Lower leg skin (tissue), 3 donors: ENCODE measurements at regions not wholly inside any gene's neighbourhood (a gene's known extent, or its start where the extent isn't known, plus 50 kb on each side); places are given as distances from the start of the nearest gene placed in this dataset.

Experiments used
- CTCF ChIP-seq, 3 donors: fragments of 450-650 bp; IDR thresholded peaks; one replicate each; pipeline ENCODE4 v1.5.1; 2016; ENCODE audit warnings: antibody characterized with exemption in 3 of 3, mild to moderate bottlenecking in 3 of 3, moderate library complexity in 2 of 3
- POLR2A ChIP-seq, 2 donors: fragments of 450-650 bp; IDR thresholded peaks; one replicate each; pipeline ENCODE4 v1.6.1; 2016 to 2017; ENCODE audit warnings: antibody characterized with exemption in 2 of 2, mild to moderate bottlenecking in 1 of 2, moderate library complexity in 1 of 2

GRCh38 chr13:30560212-30560611 is 57.5 kb upstream of the USPL1 start:
- no peak for TF ChIP-seq CTCF (IDR thresholded peaks at IDR 0.05)
- TF ChIP-seq POLR2A (IDR thresholded peaks at IDR 0.05): no peak
